A172 (cell line): ENCODE measurements at regions not wholly inside any gene's neighbourhood (a gene's known extent, or its start where the extent isn't known, plus 50 kb on each side); places are given as distances from the start of the nearest gene placed in this dataset.

Source experiments
- DNase-seq: peaks from one replicate; pipeline ENCODE4 v3.0.0-alpha.2; 2015; ENCODE audit warnings: low spot score

- no peak for DNase-seq
These were observed 874.1 kb downstream of the GRM8 start for GRCh38 chr7:126378642-126379041.

- DNase-seq = no peak
These were observed 882.6 kb downstream of the GRM8 start for GRCh38 chr7:126370038-126370668.

GRCh38 chr7:126362746-126363145 lies 890.0 kb downstream of the GRM8 start:
- DNase-seq = no peak

GRCh38 chr7:126361183-126361582 lies 891.6 kb downstream of the GRM8 start:
- DNase-seq = no peak

GRCh38 chr7:126339813-126340212 lies 912.9 kb downstream of the GRM8 start:
- DNase-seq = no peak

GRCh38 chr7:126305671-126306070 lies 947.1 kb downstream of the GRM8 start:
- no peak for DNase-seq

GRCh38 chr7:126303926-126304325 lies 948.8 kb downstream of the GRM8 start:
- no peak for DNase-seq

- peak; percentile 19 for DNase-seq
These were observed 950.1 kb downstream of the GRM8 start for GRCh38 chr7:126302639-126303038.

- no peak for DNase-seq
These were observed 966.4 kb downstream of the GRM8 start for GRCh38 chr7:126286317-126286716.

- DNase-seq = no peak
These were observed 1016.5 kb downstream of the GRM8 start for GRCh38 chr7:126236261-126236660.

GRCh38 chr7:126228356-126229061 lies 1024.2 kb downstream of the GRM8 start:
- DNase-seq = peak; percentile 3

GRCh38 chr7:126227643-126228042 lies 1025.1 kb downstream of the GRM8 start:
- no peak for DNase-seq

GRCh38 chr7:126227055-126227454 lies 1025.7 kb downstream of the GRM8 start:
- no peak for DNase-seq

- no peak for DNase-seq
These were observed 1029.0 kb downstream of the GRM8 start for GRCh38 chr7:126223729-126224128.

GRCh38 chr7:126222782-126223181 lies 1030.0 kb downstream of the GRM8 start:
- DNase-seq = no peak

- DNase-seq = no peak
These were observed 1037.0 kb downstream of the GRM8 start for GRCh38 chr7:126215785-126216184.

GRCh38 chr7:126213876-126214275 lies 1038.9 kb downstream of the GRM8 start:
- DNase-seq = peak; percentile 16

GRCh38 chr7:126211875-126212274 lies 1040.9 kb downstream of the GRM8 start:
- no peak for DNase-seq

- DNase-seq = no peak
These were observed 1042.0 kb downstream of the GRM8 start for GRCh38 chr7:126210707-126211106.

GRCh38 chr7:126203185-126203584 lies 1049.6 kb downstream of the GRM8 start:
- no peak for DNase-seq

GRCh38 chr7:126202177-126202576 lies 1050.6 kb downstream of the GRM8 start:
- no peak for DNase-seq

GRCh38 chr7:126185959-126186580 lies 1066.7 kb downstream of the GRM8 start:
- no peak for DNase-seq

GRCh38 chr7:126179916-126180315 lies 1072.8 kb downstream of the GRM8 start:
- no peak for DNase-seq
